Left renal cortex interstitium (tissue), 4 donors: ENCODE measurements at regions not wholly inside any gene's neighbourhood (a gene's known extent, or its start where the extent isn't known, plus 50 kb on each side); places are given as distances from the start of the nearest gene placed in this dataset.
"Not testable (repeated sequence)": the region's sequence is repeated elsewhere in the genome, so short reads cannot be mapped to it uniquely, and the experiment has no call there.

Experiments used
- DNase-seq, 4 donors: peaks; one replicate each; pipeline ENCODE4 v3.0.0-alpha.2; 2013; ENCODE audit warnings: low read depth in 4 of 4, low spot score in 2 of 4, missing footprints in 1 of 4

DNA sequence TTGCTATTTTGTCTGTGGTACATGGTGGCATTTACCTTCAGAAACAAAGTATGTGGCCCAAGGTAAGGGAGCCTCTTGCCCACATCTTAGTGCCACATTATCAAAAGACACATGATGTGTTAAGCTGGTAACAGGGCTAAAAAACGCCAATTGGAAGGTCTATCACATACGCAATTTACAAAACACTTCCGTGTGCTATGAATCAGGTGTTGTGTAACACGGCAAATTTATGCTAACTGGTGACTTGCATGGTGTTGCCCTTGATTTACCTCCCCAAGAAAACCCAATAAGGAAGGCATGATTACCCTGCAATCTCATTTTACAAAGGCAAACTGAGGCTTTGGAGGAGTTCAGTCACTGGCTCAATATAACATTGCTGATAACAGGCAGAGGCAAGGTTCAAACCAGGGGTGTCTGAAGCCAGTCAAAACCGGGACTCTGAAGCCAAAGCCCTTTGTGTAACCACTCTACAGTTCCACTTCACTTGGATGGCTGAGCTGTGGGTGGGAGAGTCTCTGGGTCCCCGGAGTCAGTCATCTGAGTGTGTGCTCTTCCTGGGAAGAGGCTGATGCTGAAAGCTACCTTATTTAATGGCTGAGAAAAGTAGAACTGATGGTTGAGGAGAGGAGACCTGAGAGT lies 103.9 kb upstream of the BCL6 start:
- DNase-seq, result no peak

DNA sequence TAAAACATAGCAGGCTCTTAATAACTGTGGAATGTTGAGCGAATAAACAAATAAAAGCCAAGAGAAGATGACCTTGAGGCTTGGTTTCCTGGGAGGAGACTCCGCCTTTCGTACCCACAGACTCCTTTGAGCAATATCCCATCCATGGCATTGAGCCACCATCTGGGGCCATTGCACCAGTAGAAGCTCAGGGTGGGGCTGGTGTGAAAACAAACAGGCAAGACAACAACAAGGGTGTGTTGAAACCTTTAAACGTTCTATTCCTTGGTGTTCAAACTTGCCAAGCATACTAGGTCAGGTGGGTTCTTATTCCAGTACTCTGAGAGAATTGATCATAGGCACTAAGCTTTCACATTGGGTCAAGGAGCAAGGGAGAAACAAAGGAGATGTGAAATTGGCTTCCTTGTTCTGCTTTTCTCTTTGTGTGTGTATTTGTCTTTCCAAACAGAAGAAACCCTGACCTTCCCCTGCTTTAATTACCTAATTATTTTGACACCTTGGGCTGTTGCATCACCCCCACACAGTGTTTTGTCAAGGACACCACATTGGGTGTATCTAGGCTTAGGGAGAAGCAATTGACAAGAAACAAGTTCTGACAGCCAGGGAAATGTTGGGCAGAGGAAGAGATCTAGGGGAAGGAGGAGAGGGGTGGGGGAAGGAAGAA lies 105.1 kb upstream of the BCL6 start:
- no peak for DNase-seq

DNA sequence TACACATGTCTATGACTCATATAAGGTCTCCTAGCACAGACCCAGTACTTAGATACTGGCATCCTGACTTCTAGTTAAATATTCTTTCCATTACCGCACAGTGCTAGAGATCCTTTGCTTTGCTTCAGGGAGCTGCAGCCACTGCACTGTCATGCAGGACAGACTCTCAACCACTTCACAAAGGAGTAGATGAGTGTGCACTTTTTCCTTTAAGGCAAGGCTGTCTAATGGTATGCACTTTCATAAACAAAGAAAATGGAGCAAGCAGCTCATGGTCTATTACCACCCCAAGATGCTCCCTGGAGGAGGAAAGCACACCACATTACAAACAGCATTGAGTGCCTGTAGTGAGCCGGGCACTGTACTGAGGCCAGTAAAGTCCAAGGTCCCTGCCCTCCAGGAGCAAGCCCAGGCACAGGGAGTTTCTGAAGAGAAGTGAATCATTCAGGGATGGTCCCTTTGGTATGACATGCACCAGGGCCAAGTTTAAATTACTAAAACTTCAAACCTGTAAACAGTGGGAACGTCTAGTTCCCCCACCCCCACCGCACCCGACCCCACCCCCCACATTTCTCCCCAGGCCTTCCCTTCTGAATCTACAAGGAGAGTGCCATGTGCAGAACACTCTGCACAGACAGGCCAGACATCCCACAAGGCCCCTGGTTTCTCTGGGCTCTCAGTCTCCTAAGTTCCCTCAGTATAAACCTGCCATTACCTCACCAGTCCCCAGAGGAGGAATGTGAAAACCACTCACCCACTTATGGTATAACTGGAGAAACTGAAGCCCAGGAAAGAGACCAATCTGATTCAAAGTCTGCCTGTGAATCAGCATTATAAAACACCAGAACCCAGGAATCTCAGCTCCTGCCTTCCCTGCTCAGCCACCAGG lies 107.8 kb upstream of the BCL6 start:
- DNase-seq, result no peak

DNA sequence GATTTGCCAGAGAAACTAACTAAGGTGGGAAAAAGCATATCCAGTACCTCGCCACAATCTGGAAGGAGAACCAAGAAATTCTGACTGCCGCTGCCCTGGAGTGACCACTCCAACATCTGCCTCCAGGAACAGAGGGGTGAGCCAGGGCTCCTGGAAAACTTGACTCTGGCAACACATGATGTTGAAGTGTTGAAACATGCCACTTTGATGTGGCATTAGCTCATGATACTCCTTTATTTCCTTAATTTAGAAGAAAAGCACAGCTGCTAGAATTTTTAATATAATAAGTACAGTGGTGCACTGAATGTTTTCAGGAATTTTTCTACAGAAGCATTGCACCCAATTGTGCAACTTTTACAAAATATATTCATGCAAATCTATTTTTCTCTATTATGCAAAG lies 109.9 kb upstream of the BCL6 start:
- DNase-seq, result no peak

DNA sequence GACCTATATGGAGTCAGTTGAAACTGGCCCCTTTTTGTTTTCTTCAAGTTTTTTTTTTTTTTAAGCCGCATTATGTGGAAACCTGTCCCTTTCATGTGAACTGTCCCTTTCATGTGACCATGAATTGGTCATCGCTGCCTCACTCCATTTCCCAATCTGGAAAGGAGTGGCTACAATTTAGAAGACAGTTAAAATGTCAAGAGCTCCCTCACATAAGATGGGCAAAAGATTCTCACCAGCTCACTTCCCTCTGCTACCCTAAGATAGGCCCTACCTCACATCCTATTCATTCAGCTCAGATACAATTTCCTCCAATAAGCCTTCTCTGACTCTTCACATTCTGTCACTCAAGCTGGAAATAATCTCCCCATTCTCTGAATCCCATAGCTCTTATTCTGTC lies 111.3 kb upstream of the BCL6 start:
- DNase-seq, result no peak

DNA sequence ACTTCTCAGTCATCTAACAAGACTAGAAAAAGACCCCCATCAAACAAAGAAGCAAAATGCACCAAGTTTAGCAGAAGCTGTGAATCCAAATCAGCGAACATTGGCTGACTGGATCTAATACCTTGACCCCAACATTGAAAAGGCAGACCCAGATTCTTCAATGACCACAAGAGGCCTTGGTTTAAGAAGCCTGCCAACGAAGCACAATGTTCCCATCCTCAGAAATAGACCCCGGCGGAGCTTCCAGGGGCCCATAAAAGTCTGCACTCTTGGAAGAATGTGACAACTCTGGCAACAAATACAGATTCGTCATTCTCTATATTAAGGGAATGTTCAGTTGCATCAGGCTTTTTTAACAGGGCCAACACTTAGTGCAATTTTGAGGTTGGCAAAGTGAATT lies 112.8 kb upstream of the BCL6 start:
- DNase-seq, result no peak

DNA sequence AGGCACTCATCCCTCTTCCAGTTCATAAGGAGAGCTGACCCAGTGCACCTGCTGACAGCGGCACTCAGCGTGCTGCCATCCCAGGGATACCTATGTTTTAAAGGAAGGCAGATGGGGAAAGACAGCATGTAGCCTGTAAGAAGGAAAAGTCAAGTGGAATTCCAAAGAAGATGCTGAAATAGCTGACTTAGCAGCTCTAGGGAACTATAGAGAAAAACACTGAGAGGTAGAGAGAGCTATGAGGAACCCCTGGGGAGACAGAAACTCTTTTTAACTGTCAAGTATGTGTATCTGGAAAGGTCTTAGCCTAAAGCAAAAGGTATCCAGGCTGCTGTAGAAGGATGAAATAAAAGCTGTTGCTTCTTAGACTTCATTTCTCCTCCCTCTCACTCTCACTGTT lies 113.4 kb upstream of the BCL6 start:
- DNase-seq, result no peak

DNA sequence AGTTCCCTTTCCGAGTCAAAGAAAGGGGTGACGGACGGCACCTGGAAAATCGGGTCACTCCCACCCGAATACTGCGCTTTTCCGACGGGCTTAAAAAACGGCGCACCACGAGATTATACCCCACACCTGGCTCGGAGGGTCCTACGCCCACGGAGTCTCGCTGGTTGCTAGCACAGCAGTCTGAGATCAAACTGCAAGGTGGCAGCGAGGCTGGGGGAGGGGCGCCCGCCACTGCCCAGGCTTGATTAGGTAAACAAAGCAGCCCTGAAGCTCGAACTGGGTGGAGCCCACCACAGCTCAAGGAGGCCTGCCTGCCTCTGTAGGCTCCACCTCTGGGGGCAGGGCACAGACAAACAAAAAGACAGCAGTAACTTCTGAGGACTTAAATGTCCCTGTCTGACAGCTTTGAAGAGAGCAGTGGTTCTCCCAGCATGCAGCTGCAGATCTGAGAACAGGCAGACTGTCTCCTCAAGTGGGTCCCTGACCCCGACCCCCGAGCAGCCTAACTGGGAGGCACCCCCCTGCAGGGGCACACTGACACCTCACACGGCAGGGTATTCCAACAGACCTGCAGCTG lies 117.5 kb upstream of the BCL6 start:
- not testable (repeated sequence) for DNase-seq

DNA sequence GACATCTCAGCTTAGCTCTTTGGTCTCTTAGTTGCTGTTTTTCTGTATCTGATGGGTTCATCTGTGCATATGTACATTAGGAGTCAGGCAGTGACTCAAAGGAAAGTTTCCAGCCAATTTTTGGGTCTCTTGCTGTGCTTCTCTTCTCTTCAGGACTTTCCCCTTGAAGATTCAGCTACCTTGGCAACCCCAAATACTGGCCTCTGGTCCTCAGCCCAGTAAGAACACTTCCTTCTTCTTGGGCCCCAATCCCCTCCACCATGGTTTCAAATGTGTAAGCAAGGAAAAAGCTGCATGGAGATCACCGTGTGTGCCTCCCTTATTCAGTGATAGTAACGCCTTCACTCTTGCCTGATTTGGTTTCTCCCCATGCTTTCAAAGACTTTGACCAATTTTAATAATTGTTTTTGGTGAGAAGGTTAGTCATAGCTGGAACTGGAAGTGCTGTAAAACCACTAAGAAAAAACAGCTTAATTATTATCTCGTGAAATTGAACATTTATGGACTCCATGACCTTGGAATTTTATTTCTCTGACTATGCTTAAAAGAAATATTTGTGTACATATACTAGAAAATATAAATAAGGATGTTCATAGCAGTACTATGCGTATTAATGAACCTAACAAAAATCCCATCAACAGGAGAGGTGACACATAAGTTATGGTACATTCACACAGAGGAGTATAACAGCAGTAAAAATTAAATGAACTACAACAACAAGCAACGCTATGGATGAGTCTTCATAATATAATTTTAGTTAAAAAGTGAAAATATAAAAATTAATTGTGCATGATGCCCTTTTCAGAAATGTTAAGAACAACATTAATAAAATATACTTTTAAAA lies 125.3 kb upstream of the BCL6 start:
- no peak for DNase-seq

DNA sequence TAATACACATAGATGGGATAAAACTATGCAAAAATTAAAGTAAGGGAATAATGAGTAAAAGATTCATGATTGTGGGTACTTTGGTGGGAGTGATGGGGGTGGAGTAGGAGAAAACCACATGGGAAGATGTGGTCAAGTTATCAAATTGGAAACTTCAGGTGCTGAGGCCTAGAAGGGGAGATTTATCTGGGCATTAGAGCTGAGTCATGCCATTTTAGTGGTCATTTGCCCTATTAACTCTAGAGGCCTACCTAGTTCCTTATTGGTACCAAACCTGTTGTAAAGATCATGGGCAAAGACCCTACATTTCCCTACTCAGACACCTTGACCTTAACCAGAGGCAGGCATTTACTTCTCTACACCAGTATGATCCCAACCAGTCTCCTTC lies 125.9 kb upstream of the BCL6 start:
- DNase-seq, result no peak

DNA sequence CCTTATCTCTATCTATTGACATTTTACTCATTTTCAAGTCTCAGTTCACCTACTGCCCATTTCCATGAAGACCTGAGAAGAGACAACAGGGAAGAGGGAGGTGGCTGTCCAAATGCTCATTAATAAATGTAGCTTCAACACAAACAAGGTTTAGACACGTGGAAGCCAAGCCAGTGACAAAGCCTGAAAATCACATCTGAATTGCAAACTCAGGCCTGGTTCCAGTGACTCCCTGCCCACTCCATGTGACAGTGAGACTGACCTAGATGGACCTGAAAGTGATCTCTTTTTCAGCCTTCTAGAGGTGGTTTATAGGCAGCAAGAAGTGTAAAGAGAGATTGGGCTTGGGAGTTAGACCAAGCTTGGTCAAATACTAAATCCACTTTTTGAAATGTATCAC lies 126.6 kb upstream of the BCL6 start:
- no peak for DNase-seq

DNA sequence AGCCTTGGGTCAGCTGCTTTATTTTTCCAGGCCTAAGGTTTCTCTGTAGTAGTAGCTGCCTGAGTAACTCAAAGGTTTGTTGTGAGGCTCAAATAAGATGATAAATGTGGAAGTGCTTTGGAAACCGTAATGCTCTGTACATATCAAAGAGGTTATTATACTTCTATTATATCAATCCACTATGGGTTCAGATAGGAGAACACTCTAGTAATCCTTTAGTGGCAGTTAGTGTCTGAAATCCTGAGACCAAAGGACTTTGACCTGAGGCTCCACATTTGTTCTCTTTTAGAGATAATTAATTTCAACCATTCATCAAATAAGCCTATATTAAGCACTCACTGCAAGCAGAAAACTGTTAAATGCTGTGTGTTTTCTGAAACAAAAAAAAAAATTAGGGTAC lies 128.6 kb upstream of the BCL6 start:
- no peak for DNase-seq

DNA sequence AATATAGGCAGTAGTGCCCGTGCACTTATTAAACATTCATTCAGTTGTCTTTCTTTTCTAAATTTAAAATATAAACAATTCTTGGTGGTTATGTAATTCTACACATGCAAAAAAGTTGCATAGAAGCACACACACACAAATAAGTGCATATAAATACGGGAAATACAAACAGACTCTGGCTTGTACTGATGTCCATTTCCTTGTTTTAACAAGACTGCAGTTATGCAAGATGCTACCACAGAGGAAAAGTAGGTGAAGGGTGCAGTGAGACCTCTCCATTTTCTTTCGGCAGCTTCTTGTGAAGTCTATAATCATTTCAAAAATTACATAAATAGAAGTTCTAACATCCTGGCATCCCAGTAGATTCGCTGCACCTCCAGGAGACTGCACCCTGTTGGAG lies 130.6 kb upstream of the BCL6 start:
- DNase-seq, result no peak

DNA sequence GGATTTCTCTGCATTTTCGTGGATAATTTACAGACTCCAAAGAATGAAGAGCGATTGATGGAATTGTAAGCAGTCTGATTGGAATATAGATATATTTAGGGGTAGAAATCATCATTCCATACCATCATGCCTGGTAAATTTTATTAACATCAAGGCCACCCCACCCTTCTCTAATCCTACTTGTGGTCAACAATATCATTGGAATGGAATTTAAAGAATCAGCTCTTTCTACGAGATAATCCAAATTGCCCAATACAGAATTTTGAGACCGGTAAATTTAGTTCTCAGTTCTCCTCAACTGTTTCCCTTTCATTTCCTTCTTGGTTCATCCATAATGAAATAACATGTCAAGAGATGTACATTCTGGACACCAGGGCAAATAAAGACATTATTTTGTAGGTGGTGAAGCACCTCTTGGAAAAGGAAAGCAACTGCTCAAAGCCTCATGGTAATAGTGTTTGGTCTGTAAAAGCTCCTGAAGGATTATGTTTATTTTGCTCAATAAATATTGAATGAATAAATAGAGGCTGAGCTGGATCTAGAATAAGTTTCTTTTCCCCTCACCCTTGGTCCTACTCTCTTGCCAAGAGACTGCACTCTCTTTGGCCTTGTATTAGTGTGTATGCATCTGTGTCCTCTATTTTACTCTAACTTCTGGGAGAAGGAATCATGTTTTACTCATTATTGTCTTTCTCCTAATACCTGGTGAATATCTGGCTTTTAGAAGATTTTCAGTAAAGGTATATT lies 133.7 kb upstream of the BCL6 start:
- no peak for DNase-seq

DNA sequence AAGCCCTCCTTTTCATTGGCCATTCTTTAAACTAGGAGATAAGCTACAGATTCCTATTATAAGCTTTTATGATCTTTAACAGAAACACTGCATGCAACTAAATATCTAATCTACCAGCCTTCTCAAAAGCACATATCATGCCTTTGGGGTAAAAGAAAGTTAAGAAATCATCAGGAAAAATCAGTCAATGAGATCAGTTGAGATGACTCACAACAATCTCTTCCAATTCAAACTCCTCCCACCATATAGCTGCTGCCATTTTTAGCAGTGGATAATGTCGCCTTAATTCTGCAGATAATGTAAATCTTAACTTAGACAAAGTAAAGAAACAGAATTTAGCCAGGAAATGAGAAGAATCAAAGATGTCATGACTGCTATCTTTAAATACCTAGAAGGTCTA lies 135.2 kb upstream of the BCL6 start:
- DNase-seq, result no peak

DNA sequence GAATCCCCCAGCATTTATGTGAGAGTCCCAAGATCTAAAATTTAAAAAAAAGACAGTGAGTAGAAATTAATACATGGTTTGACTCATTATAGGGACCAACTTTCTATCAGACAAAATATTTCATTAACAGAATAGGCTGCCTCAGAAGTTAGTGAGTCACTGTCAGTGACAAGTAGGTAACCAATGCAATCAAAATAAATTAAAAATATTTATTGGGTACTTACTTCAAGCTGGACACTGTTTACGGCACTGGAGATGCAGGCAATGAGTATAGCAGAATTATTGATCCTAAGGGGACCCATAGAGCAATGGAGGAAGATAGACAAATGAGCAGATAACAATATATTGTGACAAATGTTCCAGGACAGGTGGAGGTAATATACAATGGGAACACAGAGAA lies 135.6 kb upstream of the BCL6 start:
- no peak for DNase-seq

DNA sequence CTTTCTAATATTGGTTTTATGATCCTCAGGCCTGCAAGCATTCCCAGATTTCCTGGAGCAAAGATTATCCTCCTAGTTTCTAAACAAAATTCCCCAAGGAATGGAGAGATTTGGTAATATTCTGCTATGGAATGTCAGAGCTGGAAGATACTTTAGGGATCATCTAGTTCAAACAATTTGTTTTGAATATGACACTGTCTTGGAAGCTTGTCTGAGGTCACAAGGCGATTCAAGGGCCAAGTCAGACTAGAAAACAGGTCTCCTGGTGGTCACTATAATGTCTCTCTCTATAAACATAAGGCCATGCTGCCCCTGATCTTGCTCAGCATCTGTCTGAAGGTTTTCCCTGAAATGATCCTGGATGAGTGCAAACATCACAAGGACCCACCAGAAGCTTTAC lies 143.4 kb upstream of the BCL6 start:
- no peak for DNase-seq

DNA sequence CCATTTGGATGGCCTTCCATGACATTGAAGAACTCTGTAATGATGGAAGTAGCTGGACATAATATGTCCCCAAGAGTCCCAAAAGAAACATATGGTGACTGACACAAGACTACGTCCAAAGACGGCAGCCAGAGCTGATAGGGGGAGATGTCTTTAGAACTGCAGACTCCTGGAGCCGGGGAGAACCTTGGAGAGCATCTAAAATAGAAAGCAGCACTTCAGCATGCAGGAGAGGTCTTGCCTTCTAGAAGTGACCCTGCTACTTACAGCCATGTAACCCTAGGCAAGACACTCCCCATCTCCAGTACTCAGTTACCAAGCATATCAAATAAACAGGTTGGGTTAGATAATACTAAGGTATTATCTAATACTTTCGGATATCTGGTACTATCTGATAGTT lies 143.8 kb upstream of the BCL6 start:
- no peak for DNase-seq

DNA sequence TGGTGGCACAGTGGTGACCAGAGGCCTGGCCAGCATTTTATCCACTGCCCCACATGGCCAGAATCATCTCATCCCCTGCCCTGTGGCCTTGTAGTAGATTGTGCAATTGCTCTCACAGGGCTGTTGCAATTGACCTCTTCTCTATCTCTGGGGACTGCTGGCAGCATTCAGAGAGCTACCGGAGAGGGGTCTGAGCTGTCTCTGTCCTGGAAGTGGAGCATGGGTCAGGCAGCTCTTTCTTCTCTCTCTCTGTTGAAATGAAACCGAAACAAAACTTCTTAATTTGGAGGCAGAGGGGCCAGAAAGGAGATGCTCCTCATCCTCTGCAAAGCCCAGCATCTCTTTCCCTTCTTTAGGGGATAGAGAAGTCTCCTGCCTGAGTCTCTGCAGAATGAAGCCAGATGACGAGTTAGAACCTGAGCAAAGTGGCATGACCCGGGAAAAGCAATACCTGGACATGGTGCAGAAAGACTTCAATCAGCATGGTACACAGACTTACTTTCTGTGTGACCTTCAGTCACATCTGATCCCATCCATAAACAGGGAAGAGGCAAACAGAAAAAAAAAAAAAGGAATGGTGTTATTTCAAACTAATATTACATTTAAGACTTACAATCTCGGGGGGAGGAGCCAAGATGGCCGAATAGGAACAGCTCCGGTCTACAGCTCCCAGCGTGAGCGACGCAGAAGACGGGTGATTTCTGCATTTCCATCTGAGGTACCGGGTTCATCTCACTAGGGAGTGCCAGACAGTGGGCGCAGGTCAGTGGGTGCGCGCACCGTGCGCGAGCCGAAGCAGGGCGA lies 144.5 kb upstream of the BCL6 start:
- no peak for DNase-seq
